Ectodermal cell (in vitro differentiated cells): ENCODE measurements at regions not wholly inside any gene's neighbourhood (a gene's known extent, or its start where the extent isn't known, plus 50 kb on each side); places are given as distances from the start of the nearest gene placed in this dataset.

Experiments
- H3K27ac ChIP-seq: 2 replicates; pipeline ENCODE4 v1.7.0; 2013; ENCODE audit warnings: mild to moderate bottlenecking, low read depth, low read length; ENCODE audit not compliant: insufficient read depth, poor library complexity, severe bottlenecking
- H3K27me3 ChIP-seq: 2 replicates; pipeline ENCODE4 v1.7.0; 2013; ENCODE audit warnings: mild to moderate bottlenecking, low read length; ENCODE audit not compliant: insufficient read depth, control insufficient read depth, poor library complexity, severe bottlenecking
- H3K36me3 ChIP-seq: one replicate; pipeline ENCODE4 v1.7.0; 2013; ENCODE audit warnings: low read length; ENCODE audit not compliant: control insufficient read depth, insufficient read depth
- H3K4me1 ChIP-seq: one replicate; pipeline ENCODE4 v1.7.0; 2013; ENCODE audit warnings: low read length; ENCODE audit not compliant: control insufficient read depth, insufficient read depth
- H3K4me3 ChIP-seq: 2 replicates; pipeline ENCODE4 v1.7.0; 2013; ENCODE audit warnings: low read depth, low read length, control low read depth; ENCODE audit not compliant: insufficient read depth
- H3K9me3 ChIP-seq: 2 replicates; pipeline ENCODE4 v1.7.0; 2013; ENCODE audit warnings: mild to moderate bottlenecking, low read length, moderate library complexity; ENCODE audit not compliant: control insufficient read depth
- WGBS, 2 experiments: methylation state at CpG; one replicate each; pipeline ENCODE4 v1.1.7; 2013; ENCODE audit warnings: missing lambda C conversion rate in 2 of 2; 5-methylcytosine and 5-hydroxymethylcytosine counted together

DNA sequence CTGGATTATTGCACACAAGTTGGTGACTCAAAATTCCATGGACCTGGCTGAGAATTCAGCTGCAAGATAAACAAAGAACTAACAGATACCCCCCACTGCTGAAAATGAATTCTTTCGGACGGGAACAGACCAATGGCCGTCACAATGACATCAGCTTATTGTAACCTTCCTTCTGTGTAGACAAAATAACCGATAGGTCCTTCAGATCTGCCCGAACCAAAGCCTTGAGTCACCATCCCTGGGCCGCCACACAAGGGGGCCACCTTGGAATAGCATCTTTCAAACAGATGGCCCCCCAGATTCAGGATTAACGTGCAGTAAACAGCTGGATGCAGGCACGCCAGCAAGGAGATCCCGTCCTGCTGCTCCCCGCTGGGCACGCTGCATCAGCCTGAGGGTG lies 214.0 kb upstream of the EXOC2 start:
- Histone ChIP-seq H3K27me3 (no peaks in the 10 kb centered on the region), H3K9me3 (no peaks in the 10 kb centered on the region), H3K36me3 (no peaks in the 10 kb centered on the region), H3K4me3 (no peak overlapping the region), H3K27ac (no peak overlapping the region), H3K4me1 (no peaks in the 10 kb centered on the region)
- 45 to 59% methylated on average over 11 of the region's 11 CpGs for WGBS, 2 experiments

DNA sequence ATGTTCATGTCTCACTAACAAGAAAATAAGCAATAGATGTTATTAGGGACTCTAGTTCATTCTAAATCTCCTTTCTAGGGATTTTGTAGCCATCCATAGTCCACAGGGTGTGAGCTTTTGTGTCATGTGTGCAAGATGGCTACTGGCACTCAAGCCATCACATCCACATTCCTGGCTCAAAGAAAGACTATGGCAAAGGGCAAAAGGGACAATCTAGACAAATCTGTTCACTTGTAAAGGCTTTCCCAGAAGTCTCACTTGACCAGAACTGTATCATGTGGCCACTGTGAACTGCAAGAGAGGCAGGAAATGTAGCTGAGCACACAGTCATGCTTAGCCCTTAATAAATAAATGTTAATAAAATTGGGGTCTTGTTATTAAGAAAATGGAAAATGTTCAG lies 212.6 kb upstream of the EXOC2 start:
- Histone ChIP-seq H3K27me3 (no peaks in the 10 kb centered on the region), H3K4me1 (no peaks in the 10 kb centered on the region), H3K27ac (no peak overlapping the region)

DNA sequence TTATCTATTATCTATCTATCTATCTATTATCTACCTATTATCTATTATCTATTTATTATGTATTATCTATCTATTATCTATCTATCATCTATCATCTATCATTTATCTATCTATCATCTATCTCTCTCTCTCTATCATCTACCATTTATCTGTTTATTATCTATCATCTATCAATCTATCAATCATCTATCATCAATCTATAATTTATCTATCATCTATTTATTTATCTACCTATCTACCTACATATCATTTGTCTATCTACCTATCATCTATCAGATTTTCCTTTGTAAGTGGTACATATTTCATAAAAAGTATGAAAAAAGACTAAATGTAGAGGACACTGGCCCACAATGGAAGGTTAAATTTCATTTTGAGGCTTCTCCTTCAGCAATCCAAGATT lies 212.1 kb upstream of the EXOC2 start:
- H3K27me3 ChIP-seq: no peaks in the 10 kb centered on the region
- H3K4me1 ChIP-seq: no peaks in the 10 kb centered on the region
- no peaks in the 10 kb centered on the region for H3K36me3 ChIP-seq
- H3K4me3 ChIP-seq: no peak overlapping the region
- no peaks in the 10 kb centered on the region for H3K9me3 ChIP-seq
- no peak overlapping the region for H3K27ac ChIP-seq

More for the DNA sequence above, 212.6 kb upstream of the EXOC2 start:
- Histone ChIP-seq H3K9me3 (no peaks in the 10 kb centered on the region), H3K4me3 (no peak overlapping the region), H3K36me3 (no peaks in the 10 kb centered on the region)

DNA sequence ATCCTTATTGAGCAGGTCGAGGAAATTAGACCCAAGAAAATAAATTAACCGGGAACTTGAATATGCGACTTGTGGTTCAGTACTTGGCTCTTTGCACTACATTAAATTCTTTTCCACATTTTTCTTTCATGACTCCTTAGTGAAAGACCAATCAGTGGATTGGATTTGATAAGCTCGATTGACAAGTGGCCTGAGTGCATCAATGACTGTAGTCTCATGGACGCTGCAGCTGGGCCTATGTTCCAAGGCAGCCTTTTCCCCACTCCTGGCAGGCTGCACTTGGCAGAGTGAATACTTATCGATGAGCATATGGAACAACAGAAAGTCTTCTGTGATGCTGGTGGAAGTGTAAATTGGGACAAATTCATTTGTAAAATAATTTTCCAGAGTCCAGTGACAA lies 210.8 kb upstream of the EXOC2 start:
- Histone ChIP-seq H3K36me3 (no peaks in the 10 kb centered on the region), H3K4me1 (no peaks in the 10 kb centered on the region), H3K27ac (no peak overlapping the region), H3K4me3 (no peak overlapping the region), H3K9me3 (no peaks in the 10 kb centered on the region), H3K27me3 (no peaks in the 10 kb centered on the region)
- 84 to 89% methylated on average over 6 of the region's 6 CpGs for WGBS, 2 experiments

DNA sequence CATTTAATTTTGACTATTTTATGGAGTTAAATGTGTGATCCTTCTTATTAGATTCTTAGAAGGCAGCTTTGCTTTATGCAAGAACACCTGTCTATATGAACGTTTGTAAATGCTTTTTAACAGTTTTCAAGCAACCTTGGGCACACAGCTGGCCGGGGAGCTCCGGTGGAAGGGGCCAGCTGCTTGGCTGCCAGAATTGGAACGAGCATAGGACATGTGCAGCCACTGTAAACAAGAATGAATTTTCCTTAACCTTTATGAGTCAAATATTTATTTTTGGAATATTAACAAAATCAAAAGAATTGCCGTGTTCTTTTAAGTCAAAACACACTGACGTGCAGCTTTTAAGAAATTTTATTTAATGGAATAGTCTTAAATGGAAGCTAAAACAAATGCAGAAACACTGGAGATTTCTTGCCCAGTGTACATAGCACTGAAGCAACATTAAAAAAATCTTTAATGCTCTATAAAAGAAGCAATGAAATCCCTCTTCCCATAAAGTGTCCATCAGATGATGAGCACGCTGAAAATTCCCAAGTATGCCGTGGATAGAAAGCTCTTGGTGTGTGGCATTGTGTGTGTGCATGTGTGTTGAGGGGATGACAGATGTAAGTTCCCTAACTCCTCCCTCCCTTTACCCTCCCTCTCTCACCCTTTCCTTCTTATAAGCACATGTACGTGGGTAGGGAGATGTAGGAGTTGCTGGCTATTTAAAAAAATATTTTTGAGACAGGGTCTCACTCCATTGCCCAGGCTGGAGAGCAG lies 208.9 kb upstream of the EXOC2 start:
- Histone ChIP-seq H3K27me3 (no peaks in the 10 kb centered on the region), H3K4me1 (no peaks in the 10 kb centered on the region), H3K36me3 (no peaks in the 10 kb centered on the region), H3K9me3 (no peaks in the 10 kb centered on the region), H3K27ac (no peak overlapping the region), H3K4me3 (no peak overlapping the region)
- 93 to 95% methylated on average over 6 to 7 of the region's 9 CpGs for WGBS, 2 experiments

DNA sequence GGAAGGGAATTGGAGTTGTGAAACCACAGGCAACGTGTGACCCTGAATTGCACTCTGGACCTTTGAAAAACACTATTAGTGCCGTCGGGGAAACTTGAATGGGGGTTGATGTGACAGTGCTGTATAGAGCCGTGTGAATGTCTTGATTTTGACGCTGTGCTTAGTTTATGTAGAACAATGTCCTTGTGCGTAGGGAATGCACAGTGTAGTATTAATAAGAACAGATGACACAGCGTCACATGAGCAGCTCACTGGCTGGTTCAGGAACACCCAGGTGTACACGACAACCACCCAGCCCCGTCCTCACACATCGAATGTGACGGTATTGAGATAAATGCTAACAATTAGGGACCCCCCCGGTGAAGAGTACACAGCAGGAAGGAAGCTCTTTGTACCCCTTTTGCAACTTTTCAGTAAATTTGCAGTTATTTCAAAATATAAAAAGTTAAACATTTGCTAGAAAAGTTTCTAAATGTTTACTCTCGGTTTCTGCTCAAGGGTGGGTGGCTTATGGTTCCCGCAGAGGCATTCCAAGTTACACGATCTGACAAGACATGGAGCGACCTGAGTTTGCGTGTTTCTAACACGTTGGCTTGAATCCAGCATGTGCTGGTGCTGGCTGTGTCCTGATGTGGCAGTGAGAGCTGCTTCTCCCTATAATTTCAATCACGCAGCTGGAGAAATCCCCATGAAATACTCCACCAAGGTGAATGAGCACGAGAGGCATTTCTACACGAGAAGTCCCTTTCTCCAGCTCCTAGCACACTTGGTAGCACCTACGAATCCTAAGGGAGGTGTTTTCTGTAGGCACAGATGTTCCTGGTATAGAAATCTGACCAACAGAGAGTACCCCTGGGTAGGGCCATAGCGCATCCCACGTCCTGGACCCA lies 208.0 kb upstream of the EXOC2 start:
- Histone ChIP-seq H3K9me3 (no peaks in the 10 kb centered on the region), H3K27ac (no peak overlapping the region), H3K4me3 (no peak overlapping the region), H3K4me1 (no peaks in the 10 kb centered on the region), H3K36me3 (no peaks in the 10 kb centered on the region), H3K27me3 (no peaks in the 10 kb centered on the region)
- WGBS, 2 experiments: 94 to 95% methylated on average over 24 of the region's 24 CpGs

DNA sequence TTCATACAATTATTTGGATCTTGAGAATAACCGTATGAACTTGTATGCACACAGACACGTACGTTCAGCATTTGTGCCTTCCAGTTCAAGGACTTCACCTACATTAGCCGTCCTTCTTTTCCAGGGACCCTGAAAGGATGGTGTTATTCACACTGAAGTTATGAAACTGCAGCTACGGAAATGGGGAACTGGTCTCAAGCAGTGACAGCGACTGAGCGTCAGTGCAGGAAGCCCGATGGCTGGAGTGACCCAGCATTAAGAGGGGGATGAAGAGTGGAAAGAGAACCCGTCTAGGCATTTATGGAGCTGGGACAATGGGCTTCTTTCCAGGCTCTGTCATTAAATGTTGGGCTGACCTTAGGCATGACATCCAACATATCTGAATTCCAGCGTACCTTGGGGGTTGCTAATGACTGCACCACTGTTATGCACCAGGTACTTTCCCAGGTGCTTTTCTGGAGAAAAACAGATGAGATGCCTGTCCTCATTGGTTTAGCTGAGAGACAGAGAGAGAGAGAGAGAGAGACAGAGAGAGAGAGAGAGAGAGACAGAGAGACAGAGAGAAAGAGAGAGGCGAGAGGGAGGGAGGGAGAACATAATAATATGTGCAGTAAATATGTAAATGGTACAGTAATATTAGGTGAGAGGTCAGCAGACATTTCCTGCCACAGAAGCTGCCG lies 204.7 kb upstream of the EXOC2 start:
- H3K9me3 ChIP-seq: no peaks in the 10 kb centered on the region
- H3K27me3 ChIP-seq: no peaks in the 10 kb centered on the region
- no peaks in the 10 kb centered on the region for H3K36me3 ChIP-seq
- H3K27ac ChIP-seq: no peak overlapping the region
- no peaks in the 10 kb centered on the region for H3K4me1 ChIP-seq
- H3K4me3 ChIP-seq: no peak overlapping the region
- 93 to 95% methylated on average over 12 of the region's 12 CpGs for WGBS, 2 experiments

DNA sequence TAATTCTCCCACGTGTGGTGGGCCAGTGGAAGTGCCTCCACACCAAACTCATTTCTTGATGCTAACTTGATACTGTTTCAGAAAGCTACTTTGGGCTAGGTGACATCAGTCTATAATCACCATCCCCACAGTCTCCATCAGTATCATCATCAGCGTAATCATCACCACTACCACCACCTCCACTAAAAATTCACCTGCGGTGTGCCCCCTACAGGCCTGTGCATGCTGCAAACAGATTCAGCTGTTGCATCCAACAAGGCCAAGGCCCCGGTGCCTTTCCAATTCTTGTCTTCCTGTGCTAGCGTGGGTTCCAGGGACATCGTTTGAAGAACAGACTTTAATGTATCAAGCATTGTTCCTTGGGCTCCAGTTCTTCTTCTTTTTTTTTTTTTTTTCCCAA lies 201.3 kb upstream of the EXOC2 start:
- no peaks in the 10 kb centered on the region for H3K9me3 ChIP-seq
- WGBS, 2 experiments: 82 to 87% methylated on average over 6 of the region's 6 CpGs
- H3K36me3 ChIP-seq: no peaks in the 10 kb centered on the region
- no peaks in the 10 kb centered on the region for H3K4me1 ChIP-seq
- H3K4me3 ChIP-seq: no peak overlapping the region
- H3K27ac ChIP-seq: no peak overlapping the region
- no peaks in the 10 kb centered on the region for H3K27me3 ChIP-seq

DNA sequence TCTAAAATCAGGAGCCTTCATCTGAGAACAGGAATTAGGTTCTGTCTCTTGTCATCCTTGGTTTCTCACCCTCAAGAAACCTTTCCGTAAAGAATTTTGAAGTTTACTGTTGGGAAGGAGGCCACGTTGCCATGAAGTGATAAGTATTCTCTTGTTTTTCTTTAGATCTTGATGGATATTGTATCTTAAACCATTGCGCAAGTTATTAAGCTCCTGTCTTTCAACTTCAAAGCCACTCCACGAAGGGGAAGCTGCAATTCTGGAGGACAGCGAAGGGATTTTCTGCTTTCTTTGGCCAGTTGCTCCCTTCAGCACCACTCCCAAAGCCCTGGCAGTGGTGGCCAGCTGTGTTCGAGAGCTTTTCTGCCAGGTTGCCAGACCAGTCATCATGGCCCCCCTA lies 198.1 kb upstream of the EXOC2 start:
- 94 to 97% methylated on average over 6 of the region's 6 CpGs for WGBS, 2 experiments
- Histone ChIP-seq H3K36me3 (no peaks in the 10 kb centered on the region), H3K4me3 (no peak overlapping the region), H3K27me3 (no peaks in the 10 kb centered on the region), H3K4me1 (no peaks in the 10 kb centered on the region), H3K9me3 (no peaks in the 10 kb centered on the region), H3K27ac (no peak overlapping the region)

DNA sequence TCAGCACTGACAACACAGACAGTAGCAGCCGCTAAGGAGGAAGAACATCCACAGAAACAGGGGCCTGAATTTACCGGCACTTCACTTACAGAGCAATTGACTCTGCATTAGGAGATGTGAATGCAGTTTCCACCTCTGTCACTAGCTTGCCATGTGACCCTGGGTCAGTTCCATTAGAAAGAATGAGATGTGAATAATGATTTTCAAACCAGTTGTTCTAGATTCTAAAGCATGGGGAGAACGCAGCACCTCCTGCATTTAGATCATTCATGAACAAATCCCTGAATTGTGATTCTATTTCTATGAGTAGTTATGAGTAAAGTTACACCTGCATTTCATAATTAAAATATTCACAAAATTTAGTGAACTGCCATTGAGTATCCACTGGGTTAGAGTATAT lies 197.3 kb upstream of the EXOC2 start:
- Histone ChIP-seq H3K4me3 (no peak overlapping the region), H3K4me1 (no peaks in the 10 kb centered on the region), H3K9me3 (no peaks in the 10 kb centered on the region), H3K27ac (no peak overlapping the region), H3K27me3 (no peaks in the 10 kb centered on the region), H3K36me3 (no peaks in the 10 kb centered on the region)
- WGBS, 2 experiments: 86 to 96% methylated on average over 3 of the region's 3 CpGs
